ENCODE measurements at regions not wholly inside any gene's neighbourhood (a gene's known extent, or its start where the extent isn't known, plus 50 kb on each side); places are given as distances from the start of the nearest gene placed in this dataset.

GRCh38 chr7:93015779-93016481, 101.8 kb downstream of the SAMD9 start:
- no peak for DNase-seq (ENCODE audit: low spot score)

- DNase-seq (ENCODE audit: low spot score) = no peak
Measured at GRCh38 chr7:93015101-93015778, 102.5 kb downstream of the SAMD9 start.

- no peak for DNase-seq (ENCODE audit: low spot score)
Measured at GRCh38 chr7:93014410-93014809, 103.4 kb downstream of the SAMD9 start.

- DNase-seq (ENCODE audit: low spot score) = no peak
Measured at GRCh38 chr7:93013446-93014061, 104.2 kb downstream of the SAMD9 start.

- peak; percentile 91 for DNase-seq (ENCODE audit: low spot score)
Measured at GRCh38 chr7:93011351-93012294, 106.2 kb downstream of the SAMD9 start.

- no peak for DNase-seq (ENCODE audit: low spot score)
Measured at GRCh38 chr7:93008833-93009232, 108.9 kb downstream of the SAMD9 start.

GRCh38 chr7:93006480-93007095, 111.2 kb downstream of the SAMD9 start:
- DNase-seq (ENCODE audit: low spot score) = no peak

- no peak for DNase-seq (ENCODE audit: low spot score)
Measured at GRCh38 chr7:93004906-93005305, 112.9 kb downstream of the SAMD9 start.

- no peak for DNase-seq (ENCODE audit: low spot score)
Measured at GRCh38 chr7:92997719-92998118, 120.1 kb downstream of the SAMD9 start.

GRCh38 chr7:92997152-92997551, 120.6 kb downstream of the SAMD9 start:
- DNase-seq (ENCODE audit: low spot score) = no peak

GRCh38 chr7:92994901-92995300, 122.9 kb downstream of the SAMD9 start:
- DNase-seq (ENCODE audit: low spot score) = no peak

GRCh38 chr7:92992932-92993331, 124.8 kb downstream of the SAMD9 start:
- DNase-seq (ENCODE audit: low spot score) = no peak

GRCh38 chr7:92992483-92992882, 125.3 kb downstream of the SAMD9 start:
- no peak for DNase-seq (ENCODE audit: low spot score)

GRCh38 chr7:92991190-92991589, 126.6 kb downstream of the SAMD9 start:
- no peak for DNase-seq (ENCODE audit: low spot score)

GRCh38 chr7:92988941-92989545, 128.7 kb downstream of the SAMD9 start:
- no peak for DNase-seq (ENCODE audit: low spot score)

GRCh38 chr7:92988051-92988450, 129.7 kb downstream of the SAMD9 start:
- DNase-seq (ENCODE audit: low spot score) = peak; percentile 60

- DNase-seq (ENCODE audit: low spot score) = no peak
Measured at GRCh38 chr7:92987538-92987937, 130.2 kb downstream of the SAMD9 start.

GRCh38 chr7:92987095-92987494, 130.7 kb downstream of the SAMD9 start:
- no peak for DNase-seq (ENCODE audit: low spot score)

- no peak for DNase-seq (ENCODE audit: low spot score)
Measured at GRCh38 chr7:92982928-92983327, 134.9 kb downstream of the SAMD9 start.

GRCh38 chr7:92976931-92977330, 140.6 kb upstream of the CDK6 start:
- DNase-seq (ENCODE audit: low spot score) = no peak

GRCh38 chr7:92973974-92974373, 137.6 kb upstream of the CDK6 start:
- peak; percentile 52 for DNase-seq (ENCODE audit: low spot score)
